Fibroblast of lung (primary cell): ENCODE measurements at regions not wholly inside any gene's neighbourhood (a gene's known extent, or its start where the extent isn't known, plus 50 kb on each side); places are given as distances from the start of the nearest gene placed in this dataset.
"Not testable (repeated sequence)": the region's sequence is repeated elsewhere in the genome, so short reads cannot be mapped to it uniquely, and the experiment has no call there.

ENCODE experiments used
- DNase-seq, 2 donors: peaks; one replicate each; pipeline versions ENCODE4 v3.0.0 to v3.0.0-alpha.2; 2010; ENCODE audit warnings: low read depth in 2 of 2
- H2AFZ ChIP-seq: 2 replicates; pipeline ENCODE4 v1.5.1; 2012; ENCODE audit warnings: low read length, control low read depth, inconsistent platforms
- H3K27ac ChIP-seq: 2 replicates; pipeline ENCODE4 v1.5.1; 2011; ENCODE audit warnings: low read length, control low read depth; ENCODE audit not compliant: insufficient read depth
- H3K27me3 ChIP-seq: 2 replicates; pipeline ENCODE4 v1.5.1; 2011; ENCODE audit warnings: mild to moderate bottlenecking, low read length; ENCODE audit not compliant: control insufficient read depth, insufficient read depth
- H3K36me3 ChIP-seq: 2 replicates; pipeline ENCODE4 v1.5.1; 2011; ENCODE audit warnings: low read length; ENCODE audit not compliant: control insufficient read depth, insufficient read depth
- H3K4me1 ChIP-seq: 2 replicates; pipeline ENCODE4 v1.5.1; 2011; ENCODE audit warnings: low read length; ENCODE audit not compliant: control insufficient read depth, insufficient read depth; ENCODE audit errors: extremely low read depth
- H3K4me2 ChIP-seq: 2 replicates; pipeline ENCODE4 v1.5.1; 2011; ENCODE audit warnings: low read length, control low read depth; ENCODE audit not compliant: insufficient read depth; ENCODE audit errors: extremely low read depth
- H3K4me3 ChIP-seq, 4 experiments: fragments of 200-600 bp in 1 of 4; sonication (generic) in 1 of 4; replicated peaks in 1 of 4; 2 replicates each; pipeline ENCODE4 v1.5.1; 2011 to 2016; ENCODE audit warnings: low read length in 4 of 4, low read depth in 3 of 4, mild to moderate bottlenecking in 3 of 4, control low read depth in 2 of 4, inconsistent platforms in 1 of 4, mixed read lengths in 1 of 4; ENCODE audit not compliant: insufficient read depth in 1 of 4; ENCODE audit errors: control extremely low read depth in 1 of 4
- H3K79me2 ChIP-seq: 2 replicates; pipeline ENCODE4 v1.5.1; 2012; ENCODE audit warnings: mild to moderate bottlenecking, low read length, inconsistent platforms; ENCODE audit not compliant: control insufficient read depth, insufficient read depth
- H3K9ac ChIP-seq: 2 replicates; pipeline ENCODE4 v1.5.1; 2011; ENCODE audit warnings: mild to moderate bottlenecking, low read length, control low read depth; ENCODE audit not compliant: insufficient read depth
- H3K9me3 ChIP-seq: 2 replicates; pipeline ENCODE4 v1.5.1; 2012; ENCODE audit warnings: low read depth, low read length; ENCODE audit not compliant: control insufficient read depth, insufficient read depth
- H4K20me1 ChIP-seq: 2 replicates; pipeline ENCODE4 v1.5.1; 2011; ENCODE audit warnings: low read length; ENCODE audit not compliant: control insufficient read depth, insufficient read depth; ENCODE audit errors: extremely low read depth

DNA sequence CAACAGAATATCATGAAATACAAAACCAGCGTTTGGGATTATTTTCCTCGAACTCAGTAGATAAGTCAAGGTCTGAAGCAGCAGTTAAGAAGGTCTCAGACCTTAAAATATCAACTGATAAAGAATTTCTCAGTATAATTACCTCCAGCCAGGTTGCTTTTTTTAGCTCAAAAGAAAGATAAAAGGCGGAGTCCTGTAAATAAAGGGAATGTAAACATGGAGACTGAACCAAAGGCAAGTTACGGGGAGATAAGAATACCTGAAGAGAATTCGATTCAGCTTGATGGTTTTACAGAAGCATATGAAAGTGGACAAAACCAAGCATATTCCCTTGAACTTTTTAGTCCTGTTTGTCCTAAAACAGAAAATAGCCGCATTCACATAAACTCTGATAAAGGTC is 73.1 kb downstream of the SYT15B start:
- H3K4me1 ChIP-seq, H3K9ac ChIP-seq, H4K20me1 ChIP-seq, H3K27ac ChIP-seq, H3K4me2 ChIP-seq, H3K79me2 ChIP-seq, H2AFZ ChIP-seq, H3K27me3 ChIP-seq, DNase-seq, H3K9me3 ChIP-seq, H3K36me3 ChIP-seq, H3K4me3 ChIP-seq: not testable (repeated sequence)

DNA sequence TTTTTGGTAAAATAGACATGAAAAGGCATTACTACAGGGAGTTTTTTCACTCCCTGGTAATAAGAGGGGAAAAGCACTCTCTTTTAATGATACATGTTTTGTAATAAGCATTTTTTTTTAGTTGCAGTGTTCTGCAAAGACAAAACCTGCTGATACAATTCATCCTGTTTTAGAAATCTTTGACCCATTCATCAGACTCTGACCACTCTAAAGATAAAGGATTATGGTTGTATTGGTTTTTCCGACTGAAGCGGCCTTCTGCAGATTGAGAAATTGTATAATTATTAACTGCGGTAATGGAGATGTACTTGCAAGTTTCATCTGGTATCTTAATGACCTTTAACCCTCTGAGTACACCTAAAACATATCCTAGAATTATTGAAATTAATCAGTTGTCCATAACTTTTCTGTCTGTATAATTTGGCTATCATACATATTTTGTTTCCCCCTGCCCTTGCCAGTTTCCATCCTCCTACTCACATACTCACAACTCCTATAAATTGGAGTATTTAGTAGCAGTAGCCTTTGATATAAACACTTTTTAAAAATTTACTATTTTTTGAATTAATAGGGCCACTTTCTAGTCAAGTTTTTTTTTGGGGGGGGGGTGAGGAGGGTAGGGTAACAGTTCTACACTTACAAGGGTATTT is 79.4 kb downstream of the SYT15B start:
- H2AFZ ChIP-seq, H3K36me3 ChIP-seq, H4K20me1 ChIP-seq, H3K4me3 ChIP-seq, DNase-seq, H3K9me3 ChIP-seq, H3K4me1 ChIP-seq, H3K79me2 ChIP-seq, H3K27me3 ChIP-seq, H3K9ac ChIP-seq, H3K27ac ChIP-seq, H3K4me2 ChIP-seq: not testable (repeated sequence)

GRCh38 chr10:47681638-47681990 is 81.8 kb downstream of the SYT15B start:
- not testable (repeated sequence) for H3K4me3 ChIP-seq, H2AFZ ChIP-seq, H3K9ac ChIP-seq, H3K9me3 ChIP-seq, H3K4me1 ChIP-seq, H3K36me3 ChIP-seq, H3K27me3 ChIP-seq, H4K20me1 ChIP-seq, DNase-seq, H3K4me2 ChIP-seq, H3K79me2 ChIP-seq, H3K27ac ChIP-seq

DNA sequence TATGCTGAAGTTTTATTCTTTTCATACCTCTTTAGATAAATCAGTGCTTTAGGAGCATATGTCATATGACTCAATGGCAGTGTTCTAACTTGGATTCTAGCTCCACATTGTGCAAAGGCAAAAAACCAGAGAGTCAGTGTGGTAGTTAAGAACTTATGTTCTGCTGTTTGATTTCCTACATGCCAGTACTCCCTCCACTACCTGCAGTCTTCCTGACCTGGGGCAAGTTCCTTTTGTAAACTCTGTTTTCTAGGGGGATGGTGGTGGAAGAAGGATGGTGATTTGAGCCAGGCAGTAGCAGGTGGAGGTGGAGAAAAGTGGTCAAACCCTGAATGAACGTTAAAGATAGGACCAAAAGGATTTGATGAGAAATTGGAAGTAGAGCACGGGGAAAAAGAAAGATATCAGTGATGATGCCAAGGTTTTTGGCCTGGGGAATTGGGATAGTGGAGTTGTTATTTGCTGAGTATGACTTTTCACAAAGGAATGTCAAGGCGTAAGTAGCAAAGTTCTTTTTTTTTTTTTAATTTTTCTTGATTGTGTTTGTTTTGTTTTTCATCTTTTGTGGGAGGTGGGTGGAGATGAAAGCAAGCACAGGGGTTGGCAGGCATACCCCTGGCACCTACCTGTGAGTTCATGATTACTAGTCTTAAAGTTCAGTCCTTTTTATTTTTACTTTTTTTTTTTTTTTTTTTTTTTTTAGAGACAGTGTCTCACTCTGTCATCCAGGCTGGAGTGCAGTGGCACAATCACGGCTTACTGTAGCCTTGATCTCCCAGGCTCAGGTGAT is 82.3 kb downstream of the SYT15B start:
- not testable (repeated sequence) for H3K36me3 ChIP-seq, H3K4me1 ChIP-seq, H3K4me3 ChIP-seq, H3K9ac ChIP-seq, H3K4me2 ChIP-seq, DNase-seq, H3K79me2 ChIP-seq, H3K9me3 ChIP-seq, H3K27me3 ChIP-seq, H2AFZ ChIP-seq, H4K20me1 ChIP-seq, H3K27ac ChIP-seq

DNA sequence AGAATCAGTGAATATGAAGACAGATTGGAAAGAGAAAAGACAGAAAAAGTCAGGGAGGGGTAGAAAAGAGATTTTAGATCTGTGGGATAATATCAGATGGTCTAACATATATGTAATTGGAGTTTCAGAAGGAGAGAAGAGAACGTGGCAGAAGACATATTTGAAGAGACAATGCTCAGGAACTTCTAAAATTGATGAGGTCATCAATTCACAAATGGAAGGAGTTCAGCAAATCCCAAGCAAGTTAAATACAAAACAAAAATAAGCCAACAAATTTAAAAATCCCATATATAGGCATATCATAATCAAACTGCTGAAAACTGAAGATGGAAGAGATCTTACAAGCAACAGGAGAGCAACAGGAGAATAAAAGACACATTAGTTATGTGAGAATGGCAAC is 87.3 kb downstream of the SYT15B start:
- H3K4me3 ChIP-seq, H3K36me3 ChIP-seq, H3K27me3 ChIP-seq, H3K27ac ChIP-seq, H3K9ac ChIP-seq, H4K20me1 ChIP-seq, H3K4me2 ChIP-seq, H2AFZ ChIP-seq, DNase-seq, H3K79me2 ChIP-seq, H3K4me1 ChIP-seq, H3K9me3 ChIP-seq: not testable (repeated sequence)

DNA sequence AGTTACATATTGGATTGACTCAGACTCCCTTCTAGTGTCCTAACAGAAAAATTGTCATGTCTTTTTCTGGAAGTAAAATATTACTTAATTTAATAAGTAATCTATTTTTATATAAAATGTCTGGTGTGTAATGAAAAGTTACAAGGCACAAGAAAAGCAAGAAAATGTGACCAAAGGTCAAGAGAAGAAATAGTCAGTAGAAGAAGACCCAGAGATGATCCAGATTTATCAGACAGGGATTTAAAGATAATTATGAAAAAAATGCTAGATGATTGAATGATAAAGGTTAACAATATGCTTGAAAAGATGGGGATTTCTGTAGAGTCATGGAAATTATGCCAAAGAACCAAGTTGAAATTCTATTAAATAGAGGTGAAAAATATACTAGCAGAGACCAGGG is 87.8 kb downstream of the SYT15B start:
- not testable (repeated sequence) for H3K4me2 ChIP-seq, DNase-seq, H3K27ac ChIP-seq, H3K36me3 ChIP-seq, H3K27me3 ChIP-seq, H3K4me3 ChIP-seq, H2AFZ ChIP-seq, H3K9ac ChIP-seq, H3K4me1 ChIP-seq, H3K79me2 ChIP-seq, H4K20me1 ChIP-seq, H3K9me3 ChIP-seq

DNA sequence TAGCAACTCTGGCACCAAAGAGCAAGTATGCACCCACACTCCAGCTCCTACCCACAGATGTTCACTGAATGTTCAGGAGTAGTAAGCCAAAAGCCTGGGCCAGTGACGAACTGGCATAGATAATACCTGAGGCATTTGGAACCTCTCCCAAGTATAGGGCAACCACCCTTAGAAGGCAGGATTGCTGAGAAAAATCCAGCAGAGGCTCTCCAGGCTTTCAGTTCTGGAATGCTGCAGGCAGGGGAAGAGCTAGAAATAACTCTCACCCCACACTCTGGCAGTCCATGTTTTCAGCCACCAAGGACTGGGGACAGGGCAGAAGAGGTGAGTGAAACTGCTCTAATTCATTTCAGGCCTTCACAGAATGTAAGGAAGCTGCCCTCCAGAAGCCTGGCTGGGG is 90.3 kb downstream of the SYT15B start:
- not testable (repeated sequence) for H3K79me2 ChIP-seq, H3K4me2 ChIP-seq, H3K4me1 ChIP-seq, DNase-seq, H2AFZ ChIP-seq, H3K9me3 ChIP-seq, H4K20me1 ChIP-seq, H3K27me3 ChIP-seq, H3K9ac ChIP-seq, H3K27ac ChIP-seq, H3K36me3 ChIP-seq, H3K4me3 ChIP-seq
